ENCODE measurements at regions not wholly inside any gene's neighbourhood (a gene's known extent, or its start where the extent isn't known, plus 50 kb on each side); places are given as distances from the start of the nearest gene placed in this dataset.

DNA sequence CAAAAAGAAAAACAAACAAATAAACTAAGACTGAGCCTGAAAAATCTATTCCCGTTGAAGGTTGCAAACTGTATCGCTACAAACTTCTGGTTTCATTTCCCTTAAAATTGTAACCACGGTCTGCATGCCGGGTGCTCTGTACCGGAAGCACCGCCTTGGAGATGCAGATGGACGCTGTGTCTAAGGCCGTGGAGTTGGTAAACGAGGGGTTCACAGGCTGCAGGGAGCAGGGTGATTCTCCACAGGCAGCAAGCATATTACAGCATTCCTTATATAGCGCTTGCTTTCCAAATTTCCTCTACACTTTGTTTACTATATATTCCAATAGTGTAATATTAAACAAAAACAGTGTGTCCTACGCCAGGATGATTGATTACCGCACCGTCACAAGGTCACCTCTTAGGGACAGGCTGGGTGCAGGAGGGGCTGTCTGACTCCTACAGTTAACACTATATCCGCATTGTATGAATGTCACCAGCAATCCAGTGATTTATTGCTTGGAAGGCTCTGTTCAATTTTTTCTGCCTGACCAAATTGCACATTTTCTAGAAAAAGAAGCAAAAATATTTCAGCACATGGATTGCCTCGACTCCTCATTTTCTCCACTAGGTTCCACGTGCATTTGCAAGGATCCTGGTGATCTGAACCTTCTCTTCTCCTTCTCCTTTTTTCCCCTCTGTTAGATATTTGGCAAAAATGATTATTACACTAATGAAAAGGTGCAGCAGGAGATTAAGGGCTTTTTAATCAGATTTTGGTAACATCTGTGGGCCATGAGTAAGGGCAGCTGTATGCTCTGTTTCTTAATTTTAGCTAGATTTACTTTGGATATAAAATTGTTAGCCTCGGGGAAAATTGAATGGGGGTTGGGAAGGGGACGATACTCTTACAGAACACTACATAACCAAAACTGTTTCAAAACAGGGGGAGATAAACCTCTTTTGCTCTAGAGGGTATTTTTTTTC lies 325.8 kb upstream of the MGMT start:
- DNase-seq = no peak

GRCh38 chr10:129151281-129151680 lies 315.8 kb upstream of the MGMT start:
- DNase-seq = no peak

- no peak for DNase-seq
These were observed 310.6 kb upstream of the MGMT start for GRCh38 chr10:129156406-129156805.

- DNase-seq = no peak
These were observed 309.9 kb upstream of the MGMT start for GRCh38 chr10:129157185-129157584.

GRCh38 chr10:129161150-129161549 lies 305.9 kb upstream of the MGMT start:
- DNase-seq = no peak

DNA sequence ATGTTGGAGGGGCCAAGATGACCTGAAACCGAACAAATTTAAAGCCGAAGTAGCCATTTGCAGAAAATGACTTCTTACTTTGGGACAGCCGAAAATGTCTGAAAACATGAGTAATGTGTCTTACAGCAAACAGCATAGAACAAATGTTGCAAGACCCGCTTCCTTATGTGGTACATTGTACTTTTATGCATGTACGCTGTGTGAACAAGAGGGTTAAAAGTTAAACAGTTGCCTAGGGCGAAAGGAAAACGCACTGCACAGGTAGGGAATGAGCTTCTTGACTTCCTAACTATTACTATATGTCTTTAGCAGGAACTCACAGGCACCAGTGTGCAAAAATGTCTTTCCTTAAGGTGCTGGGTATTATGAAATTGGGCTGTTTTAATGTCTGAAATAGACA lies 303.5 kb upstream of the MGMT start:
- no peak for DNase-seq

- no peak for DNase-seq
These were observed 301.8 kb upstream of the MGMT start for GRCh38 chr10:129165076-129165720.

DNA sequence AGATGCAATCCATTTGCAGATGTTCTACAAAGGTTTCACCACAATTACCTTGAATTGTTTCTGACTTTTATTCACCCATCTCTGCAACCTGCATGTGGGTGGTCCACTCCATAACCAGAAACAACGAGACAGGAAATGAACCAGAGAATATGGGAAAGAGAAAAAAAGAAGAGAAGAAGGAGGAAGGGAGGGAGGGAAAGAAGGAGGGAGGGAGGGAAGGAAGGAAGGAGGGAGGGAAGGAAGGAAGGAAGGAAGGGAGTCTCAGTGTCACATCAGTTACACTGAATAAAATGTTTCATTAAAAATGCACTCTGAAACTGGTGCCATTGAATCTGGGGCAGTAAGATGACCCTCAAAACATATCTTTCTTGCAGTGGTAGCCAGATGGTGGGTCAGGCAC lies 301.3 kb upstream of the MGMT start:
- DNase-seq = no peak

DNA sequence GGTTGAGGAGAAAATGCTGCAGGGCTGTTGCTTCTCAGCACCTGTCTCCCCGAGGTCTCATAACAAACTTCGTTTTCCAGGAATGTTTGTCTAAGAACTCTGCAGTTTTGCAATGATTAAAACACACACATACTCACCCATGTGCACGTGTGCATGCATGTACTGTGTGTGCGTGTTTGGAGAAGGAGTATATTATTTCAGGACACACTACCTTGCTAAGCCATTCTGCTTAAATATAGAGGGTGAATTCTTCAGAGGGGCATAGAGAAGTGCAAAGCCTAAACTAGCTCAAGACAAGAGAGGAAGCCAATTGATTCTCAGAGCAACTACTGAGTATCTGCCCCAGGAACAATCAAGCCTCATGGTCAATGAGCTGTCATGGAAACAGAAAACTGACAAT lies 298.4 kb upstream of the MGMT start:
- no peak for DNase-seq

DNA sequence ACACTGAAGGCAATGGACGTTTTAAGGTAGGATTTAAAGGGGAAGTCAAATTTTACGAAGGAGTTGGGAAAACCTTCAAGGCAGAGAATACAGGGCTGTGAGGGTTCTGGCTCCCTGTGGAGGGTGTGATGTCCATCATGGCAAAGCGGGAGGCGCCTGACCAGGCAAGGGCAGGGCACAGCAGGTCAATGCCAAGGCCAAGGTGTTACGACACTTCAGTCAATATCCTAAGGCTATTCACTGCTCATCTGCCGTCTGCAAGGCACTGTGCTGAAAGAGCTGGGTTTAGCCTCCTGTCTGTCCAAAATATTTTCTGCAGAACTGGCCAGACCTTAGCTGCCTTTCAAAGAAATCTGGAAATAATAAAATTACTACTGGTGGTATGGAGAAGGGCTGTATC lies 297.9 kb upstream of the MGMT start:
- no peak for DNase-seq

DNA sequence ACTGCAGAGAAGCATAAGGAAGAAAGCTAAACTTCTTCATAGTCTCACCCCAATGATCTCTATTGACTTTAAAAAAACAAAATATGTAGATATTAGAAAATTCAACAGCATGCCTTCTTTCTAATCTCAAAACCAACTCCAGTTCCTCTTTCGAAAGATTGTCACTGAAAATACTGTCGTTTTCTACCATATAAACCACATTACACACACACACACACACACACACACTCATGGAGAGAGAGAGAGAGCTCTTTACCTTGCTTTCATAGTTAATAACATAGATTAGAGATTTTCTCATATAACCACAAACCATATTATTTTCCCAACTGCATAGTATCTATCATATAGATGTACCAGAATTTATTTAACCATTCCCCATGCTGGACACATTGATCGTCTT lies 296.2 kb upstream of the MGMT start:
- DNase-seq = no peak

DNA sequence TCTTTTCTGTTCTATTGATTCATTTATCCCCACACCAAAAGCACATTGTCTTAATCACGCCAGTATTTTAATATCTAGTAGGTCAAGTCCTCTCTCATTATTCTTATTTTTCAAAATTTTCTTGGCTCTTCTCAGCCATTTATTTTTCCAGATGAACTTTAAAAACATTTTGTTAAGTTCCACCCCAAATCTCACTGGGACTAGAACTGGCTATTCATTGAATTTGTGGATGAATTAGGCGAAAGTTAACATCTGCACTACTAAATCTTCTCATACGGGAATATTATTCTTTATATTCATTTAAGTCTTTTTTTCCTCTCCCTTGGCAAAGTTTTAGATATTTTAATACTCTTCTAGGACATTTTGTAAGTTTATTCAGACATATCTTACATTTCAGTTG lies 295.2 kb upstream of the MGMT start:
- no peak for DNase-seq

DNA sequence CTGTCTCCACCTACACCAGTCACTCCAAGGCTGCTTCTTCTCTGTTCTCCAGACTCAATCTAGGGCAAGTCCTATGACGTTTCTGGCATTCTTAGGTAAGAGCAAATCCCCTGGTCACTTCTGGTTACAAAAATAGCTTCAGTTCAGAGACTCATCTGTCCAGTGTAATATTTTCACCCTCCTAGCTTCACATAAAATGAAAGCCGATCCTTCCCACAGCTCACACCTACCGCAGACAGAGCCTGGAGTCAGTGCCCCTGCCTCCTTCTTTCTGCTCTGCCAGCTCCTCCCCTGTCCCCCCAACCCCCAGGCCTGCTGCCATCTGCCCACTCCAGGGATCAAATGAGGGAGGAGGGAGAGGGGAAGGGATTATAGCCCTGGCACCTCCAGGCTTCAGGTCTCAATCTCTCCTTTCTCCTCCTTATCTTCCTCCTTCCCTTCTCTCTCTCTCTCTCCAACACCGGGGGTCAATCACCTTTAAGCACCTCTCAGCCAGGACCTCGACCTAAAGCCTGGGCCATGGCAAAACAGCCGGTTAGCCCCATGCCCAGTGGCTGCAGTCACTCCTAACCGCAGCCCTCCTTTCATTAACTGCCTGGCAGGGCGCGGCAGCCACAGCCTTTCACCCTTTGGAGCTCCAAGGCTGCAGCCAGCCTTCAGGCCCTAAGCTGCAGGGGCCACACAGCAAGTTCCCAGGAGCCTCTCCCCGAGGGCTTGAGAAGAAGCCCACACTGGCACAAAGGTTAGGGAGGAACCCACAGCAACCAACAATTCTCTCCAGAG lies 292.6 kb upstream of the MGMT start:
- no peak for DNase-seq

DNA sequence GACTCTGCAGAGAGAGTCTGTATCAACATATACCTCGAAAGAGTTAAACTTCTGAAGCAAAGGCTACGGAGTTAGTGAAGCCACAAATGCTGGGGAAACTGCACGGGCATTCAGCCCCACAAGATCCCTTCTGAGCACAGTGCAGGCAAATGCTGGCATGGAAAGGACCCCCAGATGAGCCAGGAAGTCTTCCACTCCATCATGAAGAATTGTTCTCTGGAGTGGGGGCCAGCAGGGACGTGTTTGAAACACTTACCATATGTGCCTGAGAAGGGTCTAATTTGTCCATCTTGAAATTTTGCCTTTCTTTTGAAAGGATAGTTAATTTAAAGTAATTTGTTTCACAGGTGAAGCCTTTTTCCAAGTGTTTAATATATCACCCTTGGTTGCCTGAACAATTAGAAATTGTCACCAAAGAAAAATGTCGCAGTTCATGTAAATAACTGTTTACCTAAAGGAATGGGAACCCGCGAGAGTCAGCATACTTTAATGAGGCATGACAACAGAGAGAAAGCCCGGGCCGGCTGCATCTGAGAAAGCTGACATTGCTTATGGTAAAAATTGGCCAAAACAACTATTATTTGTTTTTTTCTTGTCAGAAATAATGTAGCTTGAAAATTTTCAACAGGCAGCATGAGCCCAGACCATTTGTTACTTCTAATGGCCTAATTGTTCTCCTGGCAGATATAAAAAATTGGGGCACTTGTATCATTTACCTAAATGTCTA lies 287.6 kb upstream of the MGMT start:
- no peak for DNase-seq

- no peak for DNase-seq
These were observed 286.9 kb upstream of the MGMT start for GRCh38 chr10:129179972-129180678.

- DNase-seq = no peak
These were observed 282.8 kb upstream of the MGMT start for GRCh38 chr10:129184196-129184595.

DNA sequence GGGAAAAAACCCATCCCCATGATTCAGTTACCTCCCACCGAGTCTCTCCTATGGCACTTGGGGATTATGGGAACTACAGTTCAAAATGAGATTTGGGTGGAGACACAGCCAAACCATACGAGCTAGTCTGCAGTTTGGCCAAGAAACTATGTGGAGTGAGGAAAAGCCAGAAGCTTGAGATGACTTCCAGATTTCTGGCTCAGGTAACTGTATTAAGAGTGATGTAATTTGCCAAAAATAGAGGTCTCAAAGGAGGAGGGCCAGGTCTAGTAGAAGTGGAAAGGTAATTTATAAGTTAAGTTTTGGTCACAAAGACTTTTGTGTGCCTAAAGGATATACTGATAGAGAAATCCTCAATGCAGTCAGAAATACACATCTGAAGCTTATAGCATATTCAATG lies 279.7 kb upstream of the MGMT start:
- no peak for DNase-seq

GRCh38 chr10:129191797-129192196 lies 275.2 kb upstream of the MGMT start:
- DNase-seq = no peak

GRCh38 chr10:129192344-129193128 lies 274.5 kb upstream of the MGMT start:
- no peak for DNase-seq

DNA sequence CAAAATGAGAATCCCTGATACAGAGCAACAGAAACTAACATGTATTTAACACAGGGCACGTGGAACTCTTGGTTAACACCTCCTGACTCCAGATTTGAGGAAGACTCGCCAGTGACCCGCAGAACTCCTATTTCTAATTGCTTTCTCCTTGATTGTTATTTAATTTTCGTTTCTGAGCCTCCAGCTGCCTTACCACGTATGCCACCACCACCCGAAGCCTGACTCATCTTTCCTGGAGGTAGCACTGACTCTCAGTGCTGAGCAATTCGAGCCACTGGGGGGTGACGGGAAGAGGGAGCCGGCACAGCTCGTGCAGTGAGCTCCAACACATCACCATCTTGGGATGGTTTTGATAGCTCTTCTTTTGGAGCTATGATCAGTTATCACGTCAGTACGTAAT lies 273.9 kb upstream of the MGMT start:
- no peak for DNase-seq

DNA sequence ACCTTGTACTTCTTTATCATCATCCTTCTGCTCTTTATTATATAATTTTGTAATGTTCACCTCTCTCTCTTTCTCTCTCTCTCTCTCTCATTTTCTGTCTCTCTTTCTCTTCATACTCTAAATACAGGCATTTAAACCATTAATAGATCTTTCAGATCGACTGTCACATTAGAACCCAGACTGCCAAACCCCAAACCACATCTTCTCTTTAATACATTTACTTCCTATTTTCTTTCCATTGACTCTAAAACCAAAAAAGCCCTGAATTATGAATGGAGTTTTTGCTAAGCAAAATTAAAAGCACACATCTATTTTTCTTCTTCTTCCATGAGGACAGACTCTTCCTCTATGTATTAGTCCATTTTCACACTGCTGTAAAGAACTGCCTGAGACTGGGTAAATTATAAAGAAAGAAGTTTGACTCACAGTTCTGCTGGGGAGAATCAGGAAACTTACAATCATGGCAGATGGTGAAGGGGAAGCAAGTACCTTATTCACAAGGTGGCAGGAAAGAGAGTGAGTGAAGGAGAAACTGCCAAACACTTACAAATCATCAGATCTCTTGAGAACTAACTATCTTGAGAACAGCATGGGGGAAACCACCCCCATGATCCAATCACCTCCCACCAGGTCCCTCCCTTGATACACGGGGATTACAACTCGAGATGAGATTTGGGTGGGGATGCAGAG lies 272.7 kb upstream of the MGMT start:
- no peak for DNase-seq

Measured in DMS53 (cell line).